Esophagus mucosa (tissue), 1 donor: ENCODE measurements at regions not wholly inside any gene's neighbourhood (a gene's known extent, or its start where the extent isn't known, plus 50 kb on each side); places are given as distances from the start of the nearest gene placed in this dataset.
A peak's percentile ranks its signal among the peaks of the same experiment; 100 is the strongest.
"Not testable (repeated sequence)": the region's sequence is repeated elsewhere in the genome, so short reads cannot be mapped to it uniquely, and the experiment has no call there.

Experiments
- ATAC-seq: fragments of 200-7000 bp; cut with Tn5 transposase; one replicate; pipeline ENCODE4 v1.9.1; 2020
- donor health status: DM: yes; HTN: yes; CAD: no.

- no peak for ATAC-seq
These were observed 49.9 kb upstream of the WNT7B start for GRCh38 chr22:46026899-46027210.

DNA sequence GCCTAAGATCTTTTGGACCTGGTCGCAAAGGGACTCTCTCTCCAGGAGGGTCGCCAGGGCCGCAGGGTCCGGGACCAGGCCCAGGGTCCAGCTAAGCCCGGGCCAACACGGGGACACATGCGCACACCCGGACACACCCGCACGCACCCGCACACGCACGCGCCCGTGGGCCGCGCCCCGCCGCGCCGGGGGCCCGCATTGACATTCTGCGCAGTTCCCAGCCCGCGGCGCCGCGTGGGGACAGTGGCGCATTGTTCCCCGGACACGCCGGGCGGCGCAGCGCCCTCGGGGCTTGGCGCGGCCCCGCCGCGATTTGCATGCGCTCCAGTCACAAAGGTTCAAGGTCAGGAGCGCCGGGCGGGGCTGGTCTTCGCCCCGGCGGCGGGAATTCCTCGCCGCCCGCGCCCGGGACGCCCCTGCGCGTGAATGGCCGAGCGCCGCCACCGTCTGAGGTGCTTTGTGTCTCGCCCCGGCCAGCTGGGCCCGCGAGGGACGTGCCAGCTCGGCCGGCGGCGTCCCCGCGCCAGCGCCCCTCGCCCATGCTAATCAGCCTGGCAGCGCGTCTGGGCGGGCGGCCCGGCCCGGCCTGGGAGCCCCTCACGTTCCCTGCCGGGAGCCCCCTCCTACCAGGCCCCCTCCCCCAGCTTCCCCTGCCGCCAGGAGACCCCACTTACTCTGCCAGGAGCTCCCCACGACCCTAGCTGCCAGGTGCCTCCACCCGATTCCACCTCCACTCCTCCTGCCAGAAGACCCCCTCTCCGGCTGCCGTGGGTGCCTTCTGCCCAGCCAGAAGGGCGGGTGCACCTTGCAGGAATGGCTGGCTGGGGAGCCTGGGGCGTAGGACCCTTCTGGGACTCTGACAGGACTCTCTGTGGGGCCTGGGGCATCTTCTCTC, 50.5 kb upstream of the WNT7B start:
- peak; percentile 49 for ATAC-seq

DNA sequence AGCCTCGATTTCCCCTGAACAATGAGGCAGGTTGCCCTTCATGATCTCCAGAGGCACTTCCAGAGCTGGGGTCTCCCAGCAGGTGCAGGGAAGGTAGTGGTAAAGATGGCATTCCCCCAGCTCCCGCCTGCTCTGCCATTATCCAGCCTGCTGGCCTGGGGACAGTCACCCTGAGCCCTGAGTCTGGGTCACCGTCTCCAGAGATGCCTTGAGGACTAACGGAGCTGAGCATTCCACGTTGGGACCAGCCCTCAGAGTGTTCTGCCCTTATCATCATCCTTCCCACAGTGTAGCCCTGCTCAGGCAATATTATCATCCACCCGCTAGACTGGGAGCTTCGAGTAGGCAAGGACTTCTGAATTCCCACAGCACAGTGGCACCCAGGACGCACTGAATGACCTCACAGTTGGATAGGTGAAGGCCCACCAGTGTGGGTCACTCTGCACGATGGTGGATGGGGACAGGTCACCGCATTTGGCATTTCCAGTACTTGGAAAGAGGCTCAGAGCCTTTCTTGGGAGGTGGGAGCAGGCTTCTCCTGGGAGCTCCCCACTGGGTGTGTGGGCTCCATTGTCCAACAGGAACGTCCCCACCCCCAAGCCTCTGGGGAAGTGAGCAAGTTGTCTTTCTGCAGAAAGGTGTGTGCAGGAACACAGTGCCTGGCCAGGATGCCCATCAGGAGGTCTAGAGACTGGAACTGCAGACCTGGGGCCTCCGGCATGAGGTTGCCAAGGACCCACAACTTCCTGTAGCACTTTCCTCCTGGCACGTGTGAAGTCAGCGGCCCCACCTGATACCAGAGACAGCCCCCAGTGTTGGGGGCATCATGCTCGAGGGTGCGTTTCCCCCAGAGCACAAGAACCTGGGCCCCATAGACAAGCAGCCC, 51.4 kb upstream of the WNT7B start:
- no peak for ATAC-seq

GRCh38 chr22:46029036-46029435, 52.1 kb upstream of the WNT7B start:
- ATAC-seq: no peak

DNA sequence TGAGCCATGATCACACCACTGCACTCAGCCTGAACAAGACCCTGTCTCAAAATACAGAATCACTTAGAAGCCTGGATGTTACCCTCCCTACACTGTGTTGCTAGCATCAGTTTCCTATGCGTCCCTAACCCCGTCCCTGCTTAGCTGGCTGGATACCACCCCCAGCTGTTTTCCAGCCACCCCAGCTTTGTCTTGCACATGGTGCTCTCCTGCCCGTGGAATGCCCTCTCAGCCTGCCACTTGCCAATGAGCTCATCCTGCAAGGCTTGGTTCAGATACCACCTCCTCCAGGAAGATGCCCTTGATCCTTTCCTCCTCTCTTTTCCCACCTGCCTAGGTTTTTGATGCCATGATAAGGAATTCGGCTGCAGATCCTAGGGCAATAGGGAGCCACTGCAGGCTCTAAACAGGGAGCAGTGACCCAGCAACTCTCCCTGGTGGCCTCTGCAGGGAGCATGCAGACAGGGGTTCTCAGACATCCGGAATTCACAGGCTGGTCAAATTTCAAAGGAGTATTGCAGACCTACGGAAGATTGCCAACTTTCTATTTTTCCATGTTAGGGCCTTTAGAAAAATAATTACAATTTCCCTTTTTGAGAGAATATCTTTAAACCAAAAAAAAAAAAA, 52.7 kb upstream of the WNT7B start:
- ATAC-seq: no peak

GRCh38 chr22:46030231-46030880, 53.4 kb upstream of the WNT7B start:
- no peak for ATAC-seq

GRCh38 chr22:46031066-46031465, 54.1 kb upstream of the WNT7B start:
- ATAC-seq: no peak

DNA sequence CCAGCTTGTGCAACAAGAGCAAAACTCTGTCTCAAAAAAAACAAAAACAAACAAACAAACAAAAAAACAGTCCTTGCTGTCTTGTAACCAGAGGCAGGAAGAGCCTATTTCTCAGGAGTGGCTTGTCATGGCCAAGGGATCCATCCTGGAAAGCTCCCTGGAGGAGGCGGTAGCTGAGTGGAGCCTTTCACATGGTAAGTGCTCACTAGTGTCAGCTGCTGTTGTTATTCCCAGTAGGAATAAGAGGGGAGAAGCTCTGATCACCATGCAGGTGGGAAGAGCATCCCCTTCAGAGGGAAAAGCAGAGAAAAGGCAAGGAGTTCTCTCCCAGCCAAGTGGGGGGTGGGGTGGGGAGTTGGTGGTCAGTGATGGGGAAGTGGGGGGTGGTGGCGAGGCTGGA, 54.6 kb upstream of the WNT7B start:
- no peak for ATAC-seq

DNA sequence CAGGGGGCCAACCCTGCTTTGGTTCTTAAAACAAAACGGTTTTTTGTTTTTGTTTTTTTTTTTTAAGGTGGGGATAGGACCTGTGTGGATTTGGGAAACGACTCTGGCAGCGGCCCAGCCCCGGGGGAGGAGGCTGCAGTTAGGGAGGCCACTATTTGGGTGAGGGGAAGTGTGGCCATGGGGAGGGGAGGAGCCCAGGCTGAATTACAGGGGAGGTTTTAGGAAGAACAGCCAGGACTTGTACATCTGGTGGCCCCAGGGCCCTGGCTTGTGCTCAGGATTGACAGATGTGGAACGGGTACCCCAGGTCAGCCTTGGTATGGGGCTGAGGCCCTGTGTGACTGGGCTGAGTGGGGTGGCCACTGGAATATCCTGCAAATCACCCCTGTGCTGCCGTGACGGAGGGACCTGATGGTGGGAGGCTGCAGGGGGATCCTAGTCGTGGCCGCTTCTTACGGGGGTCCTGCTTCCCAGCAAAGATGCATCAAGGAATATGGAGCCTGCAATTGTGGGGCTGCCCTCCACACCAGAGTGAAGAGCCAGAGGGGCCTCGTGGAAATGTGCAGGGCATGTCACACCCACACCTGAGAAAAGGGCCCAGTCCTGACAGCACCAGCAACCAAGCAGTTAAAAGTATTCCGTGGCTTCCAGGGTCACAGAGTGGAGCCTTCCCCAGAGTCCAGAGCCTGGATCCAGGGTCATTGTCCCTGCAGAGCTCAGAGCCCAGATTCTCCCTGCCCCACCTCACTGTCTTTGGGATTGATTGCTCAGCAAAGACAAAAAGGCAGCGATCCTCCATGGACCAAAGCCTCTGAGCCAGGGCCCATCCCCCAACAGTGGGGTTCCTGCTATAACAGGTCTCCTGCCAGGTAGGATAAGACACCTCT, 55.2 kb upstream of the WNT7B start:
- no peak for ATAC-seq

GRCh38 chr22:46033256-46034200, 56.6 kb upstream of the WNT7B start:
- ATAC-seq: no peak

GRCh38 chr22:46034480-46034879, 57.5 kb upstream of the WNT7B start:
- not testable (repeated sequence) for ATAC-seq

DNA sequence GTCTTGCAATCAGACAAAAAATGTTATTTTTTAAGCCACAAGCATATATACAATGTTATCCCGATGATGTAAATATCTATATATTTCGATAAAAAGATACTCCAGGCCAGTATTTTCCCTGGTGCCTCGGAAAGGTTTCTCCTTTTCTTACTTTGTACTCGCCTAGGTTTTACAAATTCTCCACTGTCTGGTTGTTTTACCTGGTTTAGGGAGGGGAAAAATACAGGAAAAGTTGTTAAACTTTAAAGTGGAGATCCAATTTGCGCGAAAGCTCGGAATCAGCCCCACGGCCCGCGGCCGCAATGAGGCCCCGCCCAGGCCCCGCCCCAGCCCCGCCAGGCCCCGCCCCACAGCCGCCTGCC, 58.4 kb upstream of the WNT7B start:
- no peak for ATAC-seq

- peak; percentile 95 for ATAC-seq
These were observed 59.0 kb upstream of the WNT7B start for GRCh38 chr22:46035742-46036557.

DNA sequence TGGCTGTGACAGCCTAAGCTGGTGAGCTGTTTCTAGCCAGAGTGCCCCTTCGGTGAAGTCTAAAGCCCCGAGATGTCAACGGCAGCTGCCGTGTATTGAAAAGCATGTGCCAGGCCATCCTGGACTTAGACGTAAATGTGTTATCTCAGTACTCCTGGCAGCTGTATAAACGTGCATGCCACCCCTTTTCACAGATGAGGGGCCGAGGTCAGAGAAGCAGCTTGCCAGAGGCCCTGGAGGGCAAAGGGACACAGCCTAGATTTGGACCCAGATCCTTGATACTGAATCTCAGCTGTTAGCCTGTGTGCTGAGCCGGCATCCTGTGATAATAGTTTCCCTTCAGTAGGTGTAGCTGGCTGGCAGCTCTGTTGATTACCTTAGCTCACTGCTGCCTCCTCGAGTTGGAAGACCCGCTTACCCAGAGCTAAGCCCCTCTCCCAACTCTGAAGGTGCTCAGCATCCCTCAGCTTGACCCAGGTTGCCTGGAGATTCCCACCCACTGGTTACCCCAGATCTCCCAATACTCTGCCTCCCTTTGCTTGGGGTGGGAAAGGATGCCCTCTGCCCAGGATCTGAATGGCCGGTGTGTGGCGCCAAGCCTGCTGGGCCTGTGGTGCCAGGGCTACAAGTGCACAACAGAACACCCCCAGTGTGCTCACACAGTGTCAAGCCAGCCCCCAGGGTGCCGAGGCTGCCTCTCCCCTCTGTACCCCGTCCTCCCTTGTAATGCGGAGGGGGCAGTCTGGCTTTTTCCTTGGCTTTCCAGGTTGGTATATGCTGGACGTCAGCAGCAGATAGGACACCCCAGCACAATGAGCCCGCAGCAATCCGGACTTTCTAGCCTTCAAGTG, 59.8 kb upstream of the WNT7B start:
- ATAC-seq: peak; percentile 6

DNA sequence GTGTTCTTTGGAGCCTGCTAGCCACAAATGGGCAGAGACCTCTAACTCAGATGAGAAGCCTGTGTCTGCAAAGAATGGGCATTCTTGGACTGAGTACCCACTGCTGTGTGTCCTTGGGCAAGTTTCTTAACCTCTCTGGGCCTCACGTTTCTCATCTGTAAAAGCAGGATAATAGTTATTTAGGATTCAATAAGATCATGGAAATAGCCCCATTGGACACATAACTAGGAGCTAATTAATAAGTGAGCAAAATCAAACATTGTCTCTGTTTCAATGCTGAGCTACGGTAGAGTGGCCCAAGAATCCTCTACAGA, 61.2 kb upstream of the WNT7B start:
- no peak for ATAC-seq

DNA sequence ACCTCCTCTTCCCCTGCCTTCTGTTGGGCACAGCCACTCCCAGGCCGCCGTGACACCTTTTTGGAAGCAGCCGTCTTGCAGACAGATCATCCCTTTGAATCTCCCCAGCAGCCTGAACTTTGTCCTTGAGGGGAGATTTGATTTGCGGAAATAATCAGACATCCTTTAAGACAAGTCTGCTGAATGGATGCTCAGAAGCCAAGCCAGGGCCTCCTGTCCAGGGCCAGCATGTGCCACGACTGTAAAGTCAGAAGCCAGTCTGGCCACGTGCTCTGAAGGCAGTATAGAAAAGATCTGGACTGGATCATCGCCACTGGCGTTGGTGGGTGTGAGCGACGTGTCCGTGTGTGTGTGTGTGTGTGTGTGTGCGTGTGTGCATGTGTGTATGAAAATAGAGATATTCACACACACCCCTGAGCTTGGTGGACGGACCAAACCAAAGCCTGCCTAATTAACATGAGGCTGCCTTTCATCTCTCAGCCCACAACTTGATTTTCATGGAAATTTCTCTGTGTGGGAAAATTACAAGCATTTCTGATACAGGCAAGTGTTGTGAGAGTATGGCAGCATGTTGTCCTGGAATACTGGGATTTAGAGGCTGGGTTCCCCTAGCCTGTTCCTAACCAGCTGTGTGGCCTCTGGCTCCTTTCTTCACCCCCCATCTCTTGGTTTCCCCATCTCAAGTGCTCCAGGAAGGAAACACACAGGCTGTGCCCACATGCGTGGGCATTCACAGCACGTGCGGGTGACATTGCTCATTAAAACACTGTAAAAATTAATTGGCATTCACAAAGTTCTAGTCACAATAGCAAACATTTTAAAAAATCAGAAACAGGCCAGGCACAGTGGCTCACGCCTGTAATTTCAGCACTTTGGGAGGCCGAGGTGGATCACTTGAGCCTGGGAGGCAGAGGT, 61.8 kb upstream of the WNT7B start:
- ATAC-seq: no peak

- no peak for ATAC-seq
These were observed 62.6 kb upstream of the WNT7B start for GRCh38 chr22:46039535-46039934.
